Esophagus muscularis mucosa (tissue), 4 donors: ENCODE measurements at regions not wholly inside any gene's neighbourhood (a gene's known extent, or its start where the extent isn't known, plus 50 kb on each side); places are given as distances from the start of the nearest gene placed in this dataset.

Experiments
- DNase-seq: peaks from one replicate; pipeline ENCODE4 v3.0.0-alpha.2; 2017; ENCODE audit errors: extremely low spot score
- H3K27ac ChIP-seq, 4 donors: fragments of 200-600 bp; sonication (generic); replicated peaks in 1 of 4; 1 replicate in 3 of 4; 2 replicates in 1 of 4; pipeline ENCODE4 v1.5.1; 2016 to 2019; ENCODE audit warnings: mild to moderate bottlenecking in 1 of 4
- H3K27me3 ChIP-seq, 4 donors: fragments of 200-600 bp; sonication (generic); one replicate each; pipeline versions ENCODE4 v1.5.1 to v1.6.0; 2016 to 2019
- H3K36me3 ChIP-seq, 4 donors: fragments of 200-600 bp; sonication (generic); one replicate each; pipeline ENCODE4 v1.5.1; 2016 to 2019
- H3K4me1 ChIP-seq, 4 donors: fragments of 200-600 bp; sonication (generic); one replicate each; pipeline ENCODE4 v1.5.1; 2016 to 2019
- H3K4me3 ChIP-seq, 4 donors: fragments of 200-600 bp; sonication (generic); 1 replicate in 2 of 4; 2 replicates in 2 of 4; pipeline ENCODE4 v1.5.1; 2016 to 2019; ENCODE audit warnings: mild to moderate bottlenecking in 4 of 4, moderate library complexity in 1 of 4
- H3K9me3 ChIP-seq, 4 donors: fragments of 200-600 bp; sonication (generic); 1 replicate in 3 of 4; 2 replicates in 1 of 4; pipeline ENCODE4 v1.5.1; 2016 to 2019
- EP300 ChIP-seq: sonication (generic); formaldehyde crosslinking; IDR thresholded peaks from one replicate; pipeline ENCODE4 v1.6.1; 2017; ENCODE audit warnings: antibody characterized with exemption
- POLR2A ChIP-seq: fragments of 450-650 bp; IDR thresholded peaks from one replicate; pipeline ENCODE4 v1.6.1; 2017; ENCODE audit warnings: antibody characterized with exemption, moderate library complexity, mild to moderate bottlenecking, low read depth
- POLR2AphosphoS5 ChIP-seq, 2 donors: sonication (generic); formaldehyde crosslinking; IDR thresholded peaks; one replicate each; pipeline ENCODE4 v1.6.1; 2017; ENCODE audit warnings: antibody characterized with exemption in 2 of 2
- WGBS: methylation state at CpG from one replicate; pipeline ENCODE4 v1.1.5; 2018; 5-methylcytosine and 5-hydroxymethylcytosine counted together
- intact Hi-C: fragments of 100-400 bp; cut with DNase I; formaldehyde crosslinking; loops from one replicate; pipeline ENCODE4 v1.15.1; 2023
- TF ChIP-seq, protein P1 (sequence below), 3 experiments: fragments of 200-600 bp in 2 of 3; fragments of 450-650 bp in 1 of 3; sonication (generic) in 2 of 3; IDR thresholded peaks; one replicate each; pipeline ENCODE4 v1.5.1; 2017 to 2019; ENCODE audit warnings: antibody characterized with exemption in 3 of 3, mild to moderate bottlenecking in 2 of 3, moderate library complexity in 1 of 3

DNA sequence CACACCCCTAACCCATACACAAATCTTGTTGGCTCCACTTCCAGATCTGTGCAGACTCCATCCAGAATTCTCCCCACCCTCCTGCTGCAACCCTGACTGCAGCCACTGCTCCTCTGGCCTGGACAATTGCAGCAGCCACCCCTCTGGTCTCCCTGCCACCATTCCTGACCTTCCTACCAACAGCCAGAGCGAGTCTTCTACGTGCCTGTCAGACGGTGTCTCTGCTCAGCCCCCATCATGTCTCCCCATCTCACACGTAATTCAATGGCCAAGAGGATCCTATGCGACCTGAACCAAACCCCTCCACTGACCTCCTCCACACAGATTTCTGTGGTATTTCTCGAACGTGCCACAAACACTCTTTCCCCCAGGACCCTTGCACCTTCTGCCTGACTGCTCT, 103.3 kb downstream of the TPRA1 start:
- Histone ChIP-seq H3K36me3 (no peaks in the 10 kb centered on the region), H3K9me3 (no peaks in the 10 kb centered on the region), H3K4me1 (no peaks in the 10 kb centered on the region), H3K4me3 (no peak overlapping the region), H3K27me3 (peaks cover 0 to 38% (median 0%) of the 10 kb centered on the region in 4 donors), H3K27ac (no peak overlapping the region)
- WGBS = 78% methylated on average over 7 of the region's 7 CpGs
- intact Hi-C loops = no loop called here
- TF ChIP-seq POLR2AphosphoS5 (IDR thresholded peaks at IDR 0.05) = no peak
- no peak for TF ChIP-seq POLR2A
- no peak for TF ChIP-seq EP300
- TF ChIP-seq, protein P1, sequence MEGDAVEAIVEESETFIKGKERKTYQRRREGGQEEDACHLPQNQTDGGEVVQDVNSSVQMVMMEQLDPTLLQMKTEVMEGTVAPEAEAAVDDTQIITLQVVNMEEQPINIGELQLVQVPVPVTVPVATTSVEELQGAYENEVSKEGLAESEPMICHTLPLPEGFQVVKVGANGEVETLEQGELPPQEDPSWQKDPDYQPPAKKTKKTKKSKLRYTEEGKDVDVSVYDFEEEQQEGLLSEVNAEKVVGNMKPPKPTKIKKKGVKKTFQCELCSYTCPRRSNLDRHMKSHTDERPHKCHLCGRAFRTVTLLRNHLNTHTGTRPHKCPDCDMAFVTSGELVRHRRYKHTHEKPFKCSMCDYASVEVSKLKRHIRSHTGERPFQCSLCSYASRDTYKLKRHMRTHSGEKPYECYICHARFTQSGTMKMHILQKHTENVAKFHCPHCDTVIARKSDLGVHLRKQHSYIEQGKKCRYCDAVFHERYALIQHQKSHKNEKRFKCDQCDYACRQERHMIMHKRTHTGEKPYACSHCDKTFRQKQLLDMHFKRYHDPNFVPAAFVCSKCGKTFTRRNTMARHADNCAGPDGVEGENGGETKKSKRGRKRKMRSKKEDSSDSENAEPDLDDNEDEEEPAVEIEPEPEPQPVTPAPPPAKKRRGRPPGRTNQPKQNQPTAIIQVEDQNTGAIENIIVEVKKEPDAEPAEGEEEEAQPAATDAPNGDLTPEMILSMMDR (IDR thresholded peaks at IDR 0.05) = no peak
- no peak for DNase-seq

DNA sequence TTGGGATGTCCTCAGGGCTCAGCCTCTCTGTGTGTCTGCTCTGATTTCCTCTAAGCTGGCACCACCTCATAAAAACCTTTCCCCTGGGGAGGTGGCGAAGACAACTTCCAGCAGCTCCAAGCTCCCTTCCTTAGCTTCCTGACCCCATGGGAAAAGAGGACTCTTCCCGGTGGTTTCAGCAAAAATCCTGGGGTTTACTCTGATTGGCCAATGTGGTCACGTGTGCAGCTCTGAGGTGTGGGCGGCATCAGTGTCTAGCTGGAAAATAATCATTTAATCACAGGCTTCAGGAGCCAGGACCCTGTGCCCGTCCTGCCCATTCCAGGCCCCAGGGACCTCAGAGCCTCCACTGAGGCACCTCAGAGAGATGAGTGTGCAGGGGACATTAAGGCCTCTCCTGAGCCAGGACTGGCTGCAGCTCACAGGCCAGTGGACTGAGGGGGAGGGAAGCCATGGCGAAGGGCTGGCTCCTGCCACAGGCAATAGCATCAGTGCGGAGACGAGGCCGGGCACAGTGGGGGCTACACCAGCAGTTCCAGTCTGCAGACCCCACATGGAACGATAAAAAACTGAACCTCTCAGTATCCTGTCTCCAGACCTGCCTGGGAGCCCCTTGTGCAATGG, 104.1 kb downstream of the TPRA1 start:
- no peaks in the 10 kb centered on the region for H3K9me3 ChIP-seq
- H3K4me1 ChIP-seq = no peaks in the 10 kb centered on the region
- H3K36me3 ChIP-seq = no peaks in the 10 kb centered on the region
- H3K27me3 ChIP-seq = peaks cover 0 to 38% (median 0%) of the 10 kb centered on the region in 4 donors
- 84% methylated on average over 8 of the region's 10 CpGs for WGBS
- DNase-seq = no peak
- TF ChIP-seq POLR2A (no peak), POLR2AphosphoS5 (IDR thresholded peaks at IDR 0.05) (no peak), EP300 (no peak)
- TF ChIP-seq, protein P1 (IDR thresholded peaks at IDR 0.05) = no peak
- intact Hi-C loops = no loop called here
- H3K27ac ChIP-seq = no peak overlapping the region
- H3K4me3 ChIP-seq = no peak overlapping the region

DNA sequence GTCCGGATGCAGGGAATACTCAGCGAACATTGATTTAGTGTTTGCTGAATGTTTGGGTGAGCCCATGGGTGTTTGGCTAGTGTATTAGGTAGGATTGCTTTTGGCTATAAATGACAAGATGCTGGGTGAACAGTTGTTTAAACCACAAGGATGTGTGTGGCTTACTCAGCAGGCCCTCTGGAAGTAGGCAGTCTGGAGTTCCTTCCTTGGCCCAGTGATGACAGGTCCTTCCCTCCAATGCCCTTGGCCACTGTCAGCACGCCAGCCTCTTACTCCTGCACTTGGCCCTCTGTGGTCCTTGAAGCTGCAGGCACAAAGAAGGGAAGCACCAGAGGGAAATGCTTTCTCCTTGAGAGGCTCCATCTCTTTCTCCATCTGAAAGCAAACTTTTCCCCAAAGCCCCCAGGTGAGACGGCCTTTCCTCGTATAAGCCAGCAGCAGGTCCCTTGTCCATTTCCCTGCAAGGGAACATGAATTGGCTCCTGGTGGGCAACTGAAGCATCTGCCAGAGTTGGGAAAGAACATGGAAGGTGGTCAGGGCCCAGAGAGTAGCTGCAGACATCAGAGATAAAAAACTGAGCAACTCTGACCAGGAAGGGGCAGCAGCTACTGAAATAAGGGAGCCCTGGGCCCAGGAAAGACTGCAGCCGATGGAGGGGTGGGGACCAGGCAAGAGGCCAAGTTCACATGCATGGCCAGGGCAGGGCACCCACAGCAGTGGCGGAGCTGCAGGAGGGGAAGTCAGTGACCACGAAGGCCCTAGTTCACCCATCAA, 105.0 kb downstream of the TPRA1 start:
- intact Hi-C loops = no loop called here
- H3K36me3 ChIP-seq = no peaks in the 10 kb centered on the region
- WGBS = 86% methylated on average over 8 of the region's 8 CpGs
- H3K4me3 ChIP-seq = no peak overlapping the region
- peak; percentile 82 for DNase-seq
- H3K4me1 ChIP-seq = no peaks in the 10 kb centered on the region
- peaks cover 0 to 38% (median 0%) of the 10 kb centered on the region in 4 donors for H3K27me3 ChIP-seq
- no peaks in the 10 kb centered on the region for H3K9me3 ChIP-seq
- no peak for TF ChIP-seq EP300
- no peak for TF ChIP-seq POLR2A
- TF ChIP-seq, protein P1 (IDR thresholded peaks at IDR 0.05) = no peak
- TF ChIP-seq POLR2AphosphoS5 (IDR thresholded peaks at IDR 0.05) = no peak
- H3K27ac ChIP-seq = no peak overlapping the region

DNA sequence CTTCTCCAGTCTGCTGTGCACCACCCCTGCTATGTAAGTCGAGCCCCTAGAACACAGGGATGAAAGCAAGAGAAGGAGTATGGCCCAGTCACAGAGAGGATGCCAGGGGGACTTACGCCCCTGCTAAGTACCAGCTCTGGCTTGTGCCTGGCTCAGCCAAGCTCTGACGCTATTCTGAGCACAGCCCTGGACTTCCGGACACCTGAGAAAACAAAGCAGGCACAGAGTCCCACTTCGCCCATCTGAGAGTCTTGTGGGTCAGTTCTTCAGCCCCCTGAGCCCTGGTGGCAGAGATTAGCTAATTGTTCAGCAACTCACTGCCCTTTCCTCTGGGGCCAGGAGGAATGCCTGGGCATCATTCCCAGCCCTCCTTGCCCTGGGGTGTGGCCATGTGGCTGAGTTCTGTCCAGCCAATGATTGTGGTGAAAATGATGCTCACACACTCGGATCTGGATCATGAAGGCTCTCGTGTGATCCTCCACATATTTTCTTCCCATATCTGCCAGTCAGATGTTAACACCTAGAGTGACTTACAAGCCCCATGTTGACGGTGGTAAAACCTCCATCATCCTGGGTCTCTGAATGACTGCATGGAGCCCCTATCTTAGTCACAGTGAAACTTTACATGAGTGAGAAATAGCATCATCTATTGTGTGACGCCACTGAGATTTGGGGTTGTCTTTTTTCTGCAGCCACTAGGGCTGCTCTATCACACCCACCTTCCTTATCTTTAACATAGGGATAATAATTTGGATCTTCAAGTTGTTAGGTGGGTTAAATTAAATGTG, 105.7 kb downstream of the TPRA1 start:
- no peak for DNase-seq
- WGBS = 63% methylated on average over 9 of the region's 9 CpGs

More for the DNA sequence above, 105.7 kb downstream of the TPRA1 start:
- Histone ChIP-seq H3K4me1 (no peaks in the 10 kb centered on the region), H3K4me3 (no peak overlapping the region), H3K9me3 (no peaks in the 10 kb centered on the region), H3K36me3 (no peaks in the 10 kb centered on the region), H3K27ac (no peak overlapping the region), H3K27me3 (peaks cover 0 to 38% (median 0%) of the 10 kb centered on the region in 4 donors)
- TF ChIP-seq, protein P1 (IDR thresholded peaks at IDR 0.05) = no peak
- intact Hi-C loops = no loop called here
